ENCODE measurements at regions not wholly inside any gene's neighbourhood (a gene's known extent, or its start where the extent isn't known, plus 50 kb on each side); places are given as distances from the start of the nearest gene placed in this dataset.
A peak's percentile ranks its signal among the peaks of the same experiment; 100 is the strongest.

- Histone ChIP-seq H3K4me3 (no peak overlapping the region), H3K9me3 (peaks cover 0 to 12% (median 0%) of the 10 kb centered on the region in 8 donors), H3K36me3 (no peaks in the 10 kb centered on the region), H3K4me1 (no peaks in the 10 kb centered on the region), H3K27me3 (replicated peaks in 1 of 7) (no peaks in the 10 kb centered on the region), H3K27ac (no peak overlapping the region)
- DNase-seq: no peak
- TF ChIP-seq POLR2A (IDR thresholded peaks at IDR 0.05) (no peak), CTCF (IDR thresholded peaks at IDR 0.05 in 8 of 11, conservative IDR thresholded peaks at IDR 0.05 in 3 of 11) (peak in 9 of 11 experiments; percentile 18 to 44 (median 35))
- intact Hi-C loops (cut with DNase I; ENCODE audit: low total_unique reads): loop anchor here (5.0 kb wide), 1 partner anchor 741 kb away; no protein-coding TSS in a partner anchor
- 60 to 86% (median 76%) methylated on average over 1 of the region's 1 CpG for WGBS, 5 donors
Observed at GRCh38 chrX:8971116-8971515, 62.8 kb downstream of the FAM9B start.

- TF ChIP-seq POLR2A (IDR thresholded peaks at IDR 0.05) (no peak), POLR2AphosphoS5 (IDR thresholded peaks at IDR 0.05) (no peak), CTCF (IDR thresholded peaks at IDR 0.05 in 8 of 11, conservative IDR thresholded peaks at IDR 0.05 in 3 of 11) (no peak)
- no peak overlapping the region for H3K27ac ChIP-seq
- intact Hi-C loops (cut with DNase I; ENCODE audit: low total_unique reads): no loop called here
- no peaks in the 10 kb centered on the region for H3K4me1 ChIP-seq
- no peak for DNase-seq
- H3K27me3 ChIP-seq (replicated peaks in 1 of 7): no peaks in the 10 kb centered on the region
- H3K4me3 ChIP-seq: no peak overlapping the region
- no peaks in the 10 kb centered on the region for H3K36me3 ChIP-seq
- H3K9me3 ChIP-seq: peaks cover 0 to 12% (median 0%) of the 10 kb centered on the region in 8 donors
Observed at GRCh38 chrX:8969378-8969777, 64.5 kb downstream of the FAM9B start.

- Histone ChIP-seq H3K9me3 (peaks cover 0 to 19% (median 0%) of the 10 kb centered on the region in 8 donors), H3K36me3 (no peaks in the 10 kb centered on the region), H3K27ac (no peak overlapping the region), H3K4me1 (no peaks in the 10 kb centered on the region), H3K27me3 (replicated peaks in 1 of 7) (no peaks in the 10 kb centered on the region), H3K4me3 (no peak overlapping the region)
- no peak for DNase-seq
- no peak for TF ChIP-seq POLR2A (IDR thresholded peaks at IDR 0.05)
- no peak for TF ChIP-seq CTCF (IDR thresholded peaks at IDR 0.05 in 8 of 11, conservative IDR thresholded peaks at IDR 0.05 in 3 of 11)
- no peak for TF ChIP-seq POLR2AphosphoS5 (IDR thresholded peaks at IDR 0.05)
- 64 to 79% (median 73%) methylated on average over 3 of the region's 3 CpGs for WGBS, 5 donors
- intact Hi-C loops (cut with DNase I; ENCODE audit: low total_unique reads): no loop called here
Observed at GRCh38 chrX:8967461-8967860, 66.5 kb downstream of the FAM9B start.

GRCh38 chrX:8960957-8961468, 72.9 kb downstream of the FAM9B start:
- 23 to 55% (median 32%) methylated on average over 3 of the region's 3 CpGs for WGBS, 5 donors
- H3K9me3 ChIP-seq: peaks cover 0 to 7% (median 0%) of the 10 kb centered on the region in 8 donors
- TF ChIP-seq POLR2A (IDR thresholded peaks at IDR 0.05): no peak
- no peak for TF ChIP-seq CTCF (IDR thresholded peaks at IDR 0.05 in 8 of 11, conservative IDR thresholded peaks at IDR 0.05 in 3 of 11)
- no peak for TF ChIP-seq POLR2AphosphoS5 (IDR thresholded peaks at IDR 0.05)
- intact Hi-C loops (cut with DNase I; ENCODE audit: low total_unique reads): no loop called here
- DNase-seq: no peak
- no peak overlapping the region for H3K27ac ChIP-seq
- no peaks in the 10 kb centered on the region for H3K36me3 ChIP-seq
- no peaks in the 10 kb centered on the region for H3K4me1 ChIP-seq
- peaks cover 0 to 26% (median 0%) of the 10 kb centered on the region in 7 donors for H3K27me3 ChIP-seq (replicated peaks in 1 of 7)
- no peak overlapping the region for H3K4me3 ChIP-seq
